Activated CD4-positive, alpha-beta T cell treated with anti-CD3 and anti-CD28 coated beads, Interleukin-10, Interleukin-2, amounts not matched to agents 100 ng/mL and 50 ng/mL, durations not matched to agents 16 hours and 8 hours (primary cell): ENCODE measurements at regions not wholly inside any gene's neighbourhood (a gene's known extent, or its start where the extent isn't known, plus 50 kb on each side); places are given as distances from the start of the nearest gene placed in this dataset.
"Not testable (repeated sequence)": the region's sequence is repeated elsewhere in the genome, so short reads cannot be mapped to it uniquely, and the experiment has no call there.

Experiments used
- DNase-seq: peaks from one replicate; pipeline ENCODE4 v3.0.0-alpha.2; 2020

- no peak for DNase-seq
Measured at GRCh38 chr1:188489336-188490112, 1660.8 kb downstream of the PLA2G4A start.

- no peak for DNase-seq
Measured at GRCh38 chr1:188496506-188496905, 1667.8 kb downstream of the PLA2G4A start.

GRCh38 chr1:188497020-188497419, 1668.3 kb downstream of the PLA2G4A start:
- DNase-seq: no peak

GRCh38 chr1:188499690-188500089, 1670.9 kb downstream of the PLA2G4A start:
- no peak for DNase-seq

- DNase-seq: no peak
Measured at GRCh38 chr1:188514917-188515316, 1686.2 kb downstream of the PLA2G4A start.

- no peak for DNase-seq
Measured at GRCh38 chr1:188517139-188517538, 1688.4 kb downstream of the PLA2G4A start.

GRCh38 chr1:188551176-188551575, 1722.4 kb downstream of the PLA2G4A start:
- DNase-seq: no peak

GRCh38 chr1:188557053-188557452, 1728.3 kb downstream of the PLA2G4A start:
- no peak for DNase-seq

GRCh38 chr1:188582911-188583532, 1754.3 kb downstream of the PLA2G4A start:
- no peak for DNase-seq

GRCh38 chr1:188584119-188584518, 1755.4 kb downstream of the PLA2G4A start:
- no peak for DNase-seq

GRCh38 chr1:188590641-188591040, 1761.9 kb downstream of the PLA2G4A start:
- no peak for DNase-seq

GRCh38 chr1:188594542-188595235, 1765.9 kb downstream of the PLA2G4A start:
- DNase-seq: no peak

GRCh38 chr1:188599313-188599712, 1770.6 kb downstream of the PLA2G4A start:
- DNase-seq: no peak

GRCh38 chr1:188611432-188611831, 1782.7 kb downstream of the PLA2G4A start:
- DNase-seq: no peak

- no peak for DNase-seq
Measured at GRCh38 chr1:188615321-188615720, 1786.6 kb downstream of the PLA2G4A start.

- no peak for DNase-seq
Measured at GRCh38 chr1:188620236-188620635, 1791.5 kb downstream of the PLA2G4A start.

- DNase-seq: no peak
Measured at GRCh38 chr1:188641566-188642211, 1812.9 kb downstream of the PLA2G4A start.

GRCh38 chr1:188642704-188643103, 1814.0 kb downstream of the PLA2G4A start:
- no peak for DNase-seq

GRCh38 chr1:188652678-188653077, 1823.9 kb downstream of the PLA2G4A start:
- no peak for DNase-seq

- not testable (repeated sequence) for DNase-seq
Measured at GRCh38 chr1:188655966-188656365, 1821.7 kb downstream of the BRINP3 start.

- DNase-seq: no peak
Measured at GRCh38 chr1:188660572-188660971, 1817.1 kb downstream of the BRINP3 start.

GRCh38 chr1:188665477-188665876, 1812.2 kb downstream of the BRINP3 start:
- no peak for DNase-seq

- DNase-seq: no peak
Measured at GRCh38 chr1:188668083-188668482, 1809.6 kb downstream of the BRINP3 start.
